GM19468 (cell line): ENCODE measurements at regions not wholly inside any gene's neighbourhood (a gene's known extent, or its start where the extent isn't known, plus 50 kb on each side); places are given as distances from the start of the nearest gene placed in this dataset.
"Not testable (repeated sequence)": the region's sequence is repeated elsewhere in the genome, so short reads cannot be mapped to it uniquely, and the experiment has no call there.

Source experiments
- ATAC-seq: cut with Tn5 transposase; IDR thresholded peaks from one replicate; pipeline ENCODE4 v1.9.1; 2021; ENCODE audit warnings: mild to moderate bottlenecking, moderate library complexity, moderate number of reproducible peaks; ENCODE audit not compliant: unreplicated experiment; ENCODE audit errors: extremely low read depth

- ATAC-seq, result no peak
Observed at GRCh38 chr13:39930544-39931444, 275.3 kb downstream of the COG6 start.

GRCh38 chr13:39931505-39931904 lies 276.0 kb downstream of the COG6 start:
- ATAC-seq, result no peak

GRCh38 chr13:39932514-39932913 lies 277.1 kb downstream of the COG6 start:
- ATAC-seq, result not testable (repeated sequence)

- no peak for ATAC-seq
Observed at GRCh38 chr13:39935155-39935554, 279.7 kb downstream of the COG6 start.

- ATAC-seq, result no peak
Observed at GRCh38 chr13:39938596-39938995, 283.1 kb downstream of the COG6 start.

- ATAC-seq, result no peak
Observed at GRCh38 chr13:39941236-39941635, 285.8 kb downstream of the COG6 start.

GRCh38 chr13:39941911-39942551 lies 286.6 kb downstream of the COG6 start:
- no peak for ATAC-seq

GRCh38 chr13:39942552-39943273 lies 287.3 kb downstream of the COG6 start:
- ATAC-seq, result peak; percentile 56

GRCh38 chr13:39943711-39944110 lies 288.2 kb downstream of the COG6 start:
- no peak for ATAC-seq

- ATAC-seq, result no peak
Observed at GRCh38 chr13:39945226-39945625, 289.8 kb downstream of the COG6 start.

GRCh38 chr13:39946769-39947168 lies 291.3 kb downstream of the COG6 start:
- ATAC-seq, result no peak

GRCh38 chr13:39951301-39951700 lies 295.8 kb downstream of the COG6 start:
- no peak for ATAC-seq

- ATAC-seq, result no peak
Observed at GRCh38 chr13:39952249-39953233, 297.1 kb downstream of the COG6 start.

- no peak for ATAC-seq
Observed at GRCh38 chr13:39954476-39954875, 299.0 kb downstream of the COG6 start.

GRCh38 chr13:39955560-39955959 lies 300.1 kb downstream of the COG6 start:
- ATAC-seq, result no peak

GRCh38 chr13:39956036-39956435 lies 300.6 kb downstream of the COG6 start:
- ATAC-seq, result no peak

GRCh38 chr13:39957868-39958677 lies 302.6 kb downstream of the COG6 start:
- no peak for ATAC-seq

GRCh38 chr13:39959497-39960144 lies 304.2 kb downstream of the COG6 start:
- ATAC-seq, result no peak
